HG02981 (cell line): ENCODE measurements at regions not wholly inside any gene's neighbourhood (a gene's known extent, or its start where the extent isn't known, plus 50 kb on each side); places are given as distances from the start of the nearest gene placed in this dataset.
"Not testable (repeated sequence)": the region's sequence is repeated elsewhere in the genome, so short reads cannot be mapped to it uniquely, and the experiment has no call there.

Source experiments
- ATAC-seq: cut with Tn5 transposase; IDR thresholded peaks from one replicate; pipeline ENCODE4 v1.9.1; 2021; ENCODE audit warnings: mild to moderate bottlenecking, moderate library complexity; ENCODE audit not compliant: unreplicated experiment

GRCh38 chr10:62585211-62585775 is 211.1 kb downstream of the ZNF365 start:
- ATAC-seq = no peak

GRCh38 chr10:62587011-62587410 is 212.8 kb downstream of the ZNF365 start:
- ATAC-seq = no peak

GRCh38 chr10:62588116-62588515 is 213.9 kb downstream of the ZNF365 start:
- ATAC-seq = no peak

- no peak for ATAC-seq
Observed at GRCh38 chr10:62589689-62590088, 214.8 kb upstream of the ADO start.

GRCh38 chr10:62590306-62590705 is 214.2 kb upstream of the ADO start:
- no peak for ATAC-seq

GRCh38 chr10:62594093-62594520 is 210.4 kb upstream of the ADO start:
- ATAC-seq = no peak

- no peak for ATAC-seq
Observed at GRCh38 chr10:62597226-62597625, 207.3 kb upstream of the ADO start.

- ATAC-seq = no peak
Observed at GRCh38 chr10:62599161-62599560, 205.4 kb upstream of the ADO start.

- not testable (repeated sequence) for ATAC-seq
Observed at GRCh38 chr10:62606551-62606950, 198.0 kb upstream of the ADO start.

- not testable (repeated sequence) for ATAC-seq
Observed at GRCh38 chr10:62608189-62608875, 196.2 kb upstream of the ADO start.

- ATAC-seq = peak; percentile 58
Observed at GRCh38 chr10:62610649-62611229, 193.8 kb upstream of the ADO start.

- ATAC-seq = no peak
Observed at GRCh38 chr10:62613424-62613823, 191.1 kb upstream of the ADO start.

- no peak for ATAC-seq
Observed at GRCh38 chr10:62613859-62614258, 190.7 kb upstream of the ADO start.

GRCh38 chr10:62614389-62615157 is 189.9 kb upstream of the ADO start:
- ATAC-seq = peak; percentile 53

- no peak for ATAC-seq
Observed at GRCh38 chr10:62616885-62617590, 187.5 kb upstream of the ADO start.

GRCh38 chr10:62617652-62618051 is 186.9 kb upstream of the ADO start:
- ATAC-seq = no peak

- no peak for ATAC-seq
Observed at GRCh38 chr10:62618054-62618453, 186.5 kb upstream of the ADO start.

GRCh38 chr10:62618576-62619412 is 185.7 kb upstream of the ADO start:
- no peak for ATAC-seq

- no peak for ATAC-seq
Observed at GRCh38 chr10:62619413-62619738, 185.1 kb upstream of the ADO start.

- ATAC-seq = no peak
Observed at GRCh38 chr10:62620491-62620890, 184.0 kb upstream of the ADO start.
